Fibroblast of pulmonary artery (primary cell): ENCODE measurements at regions not wholly inside any gene's neighbourhood (a gene's known extent, or its start where the extent isn't known, plus 50 kb on each side); places are given as distances from the start of the nearest gene placed in this dataset.
A peak's percentile ranks its signal among the peaks of the same experiment; 100 is the strongest.

Source experiments
- DNase-seq: peaks from one replicate; pipeline ENCODE4 v3.0.0-alpha.2; 2010; ENCODE audit warnings: low read depth
- H3K4me3 ChIP-seq: replicated peaks from 2 replicates; pipeline ENCODE4 v1.5.1; 2011; ENCODE audit warnings: low read depth, mild to moderate bottlenecking, control low read depth, low read length, moderate library complexity
- CTCF ChIP-seq: IDR thresholded peaks from 2 replicates; pipeline ENCODE4 v1.5.1; 2011; ENCODE audit warnings: mild to moderate bottlenecking, control low read depth, low read length, inconsistent platforms; ENCODE audit errors: missing control alignments

- TF ChIP-seq CTCF = no peak
- H3K4me3 ChIP-seq = no peak overlapping the region
- no peak for DNase-seq
Observed at GRCh38 chr2:61713457-61713856, 140.4 kb downstream of the FAM161A start.

GRCh38 chr2:61712060-61712459 is 141.8 kb downstream of the FAM161A start:
- no peak overlapping the region for H3K4me3 ChIP-seq
- no peak for TF ChIP-seq CTCF
- no peak for DNase-seq

DNA sequence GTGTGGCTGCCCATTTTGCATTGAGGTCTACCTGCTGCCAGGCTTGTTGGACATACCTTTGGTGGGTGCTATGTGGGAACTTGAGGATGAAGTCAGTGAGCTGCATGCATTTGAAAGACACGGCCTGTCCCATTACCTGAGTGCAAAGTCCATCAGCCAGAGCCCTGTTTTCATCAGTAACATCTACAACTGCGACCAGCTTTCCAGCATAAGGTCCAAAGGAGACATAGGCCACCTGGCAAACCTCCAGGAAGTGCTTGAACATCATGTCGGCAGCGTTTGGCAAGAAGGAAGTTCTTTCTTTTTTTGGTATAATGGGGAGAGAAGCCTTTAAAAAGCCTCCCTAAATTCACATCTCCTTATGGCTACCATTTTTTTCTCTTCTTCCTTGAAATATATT is 143.1 kb downstream of the FAM161A start:
- H3K4me3 ChIP-seq = no peak overlapping the region
- DNase-seq = no peak
- no peak for TF ChIP-seq CTCF

GRCh38 chr2:61707984-61708852 is 145.6 kb downstream of the FAM161A start:
- DNase-seq = peak; percentile 12
- no peak overlapping the region for H3K4me3 ChIP-seq
- TF ChIP-seq CTCF = no peak

GRCh38 chr2:61705625-61706024 is 148.2 kb downstream of the FAM161A start:
- no peak for TF ChIP-seq CTCF
- H3K4me3 ChIP-seq = no peak overlapping the region
- no peak for DNase-seq

DNA sequence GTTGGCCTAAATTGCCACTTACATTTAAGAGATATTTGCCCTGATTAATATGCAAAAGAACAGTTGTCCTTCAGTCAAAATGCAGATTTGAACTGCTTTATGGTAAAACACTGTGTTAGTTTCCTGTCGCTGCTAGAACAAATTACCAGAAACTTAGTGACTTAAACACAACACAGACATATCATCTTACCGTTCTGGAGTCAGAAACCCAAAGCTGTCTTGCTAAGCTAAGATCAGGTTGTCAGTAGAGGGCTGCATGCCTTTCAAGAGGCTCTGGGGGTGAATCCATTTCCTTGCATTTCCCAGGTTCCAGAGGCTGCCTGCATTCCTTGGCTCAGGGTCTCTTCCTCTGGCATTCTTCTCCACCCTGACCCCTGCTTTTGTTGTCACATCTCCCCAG is 149.5 kb downstream of the FAM161A start:
- no peak overlapping the region for H3K4me3 ChIP-seq
- no peak for TF ChIP-seq CTCF
- no peak for DNase-seq

GRCh38 chr2:61702088-61702467 is 151.8 kb downstream of the FAM161A start:
- no peak for DNase-seq
- TF ChIP-seq CTCF = no peak
- H3K4me3 ChIP-seq = no peak overlapping the region
